Spinal cord (tissue), 9 donors: ENCODE measurements at regions not wholly inside any gene's neighbourhood (a gene's known extent, or its start where the extent isn't known, plus 50 kb on each side); places are given as distances from the start of the nearest gene placed in this dataset.

Source experiments
- DNase-seq, 6 donors: peaks; one replicate each; pipeline versions ENCODE4 v3.0.0 to v3.0.0-alpha.2; 2013 to 2015; ENCODE audit warnings: low spot score in 6 of 6, low read depth in 4 of 6
- H3K27ac ChIP-seq: one replicate; pipeline ENCODE4 v1.5.1; 2013; ENCODE audit warnings: low read depth, low read length, control low read depth
- H3K27me3 ChIP-seq: one replicate; pipeline ENCODE4 v1.6.1; 2013; ENCODE audit warnings: low read length; ENCODE audit not compliant: control insufficient read depth, insufficient read depth
- H3K36me3 ChIP-seq: one replicate; pipeline ENCODE4 v1.6.1; 2013; ENCODE audit warnings: low read length; ENCODE audit not compliant: control insufficient read depth, insufficient read depth
- H3K4me1 ChIP-seq: one replicate; pipeline ENCODE4 v1.6.1; 2013; ENCODE audit warnings: low read length; ENCODE audit not compliant: control insufficient read depth, insufficient read depth
- H3K4me3 ChIP-seq: one replicate; pipeline ENCODE4 v1.5.1; 2013; ENCODE audit warnings: low read depth, low read length, control low read depth
- H3K9me3 ChIP-seq: one replicate; pipeline ENCODE4 v1.6.1; 2013; ENCODE audit warnings: low read length; ENCODE audit not compliant: control insufficient read depth, insufficient read depth
- WGBS: methylation state at CpG from one replicate; pipeline ENCODE4 v1.1.5; 2013; ENCODE audit warnings: missing lambda C conversion rate; ENCODE audit not compliant: insufficient coverage; 5-methylcytosine and 5-hydroxymethylcytosine counted together
- donor health status: healthy.

- no peaks in the 10 kb centered on the region for H3K36me3 ChIP-seq
- H3K9me3 ChIP-seq: no peaks in the 10 kb centered on the region
- H3K4me1 ChIP-seq: peaks cover 22% of the 10 kb centered on the region
- no peak overlapping the region for H3K4me3 ChIP-seq
- H3K27me3 ChIP-seq: no peaks in the 10 kb centered on the region
- peak in 1 of 6 donors; percentile 61 for DNase-seq
- WGBS: 37% methylated on average over 4 of the region's 10 CpGs
- no peak overlapping the region for H3K27ac ChIP-seq
These were observed 239.8 kb upstream of the RAB4A start for GRCh38 chr1:229031061-229031460.

- 81% methylated on average over 5 of the region's 12 CpGs for WGBS
- no peak overlapping the region for H3K27ac ChIP-seq
- H3K36me3 ChIP-seq: no peaks in the 10 kb centered on the region
- H3K27me3 ChIP-seq: no peaks in the 10 kb centered on the region
- no peak overlapping the region for H3K4me3 ChIP-seq
- DNase-seq: no peak
- H3K9me3 ChIP-seq: no peaks in the 10 kb centered on the region
- H3K4me1 ChIP-seq: peaks cover 22% of the 10 kb centered on the region
These were observed 239.2 kb upstream of the RAB4A start for GRCh38 chr1:229031481-229032341.

DNA sequence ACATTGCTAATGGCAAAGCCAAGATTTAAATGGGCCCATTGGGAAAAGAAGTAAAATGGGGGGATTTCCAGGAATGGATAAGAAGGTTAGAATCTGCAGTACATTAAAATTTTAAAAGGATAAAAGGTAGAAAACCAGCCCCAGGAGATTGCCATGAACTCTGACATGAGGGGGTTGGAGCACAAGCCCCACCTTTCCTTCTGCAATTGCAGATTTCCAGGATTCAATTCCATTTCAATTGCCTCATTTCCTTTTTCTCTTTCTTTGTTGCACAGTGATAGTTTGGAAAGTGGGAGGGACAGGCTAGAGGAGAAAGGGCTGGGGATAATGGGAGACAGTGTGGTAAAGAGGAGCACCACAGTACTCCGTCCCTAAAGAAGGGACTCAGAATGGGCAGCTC is 238.5 kb upstream of the RAB4A start:
- H3K27me3 ChIP-seq: no peaks in the 10 kb centered on the region
- no peak overlapping the region for H3K27ac ChIP-seq
- H3K4me1 ChIP-seq: peaks cover 20% of the 10 kb centered on the region
- no peak overlapping the region for H3K4me3 ChIP-seq
- no peaks in the 10 kb centered on the region for H3K36me3 ChIP-seq
- no peak for DNase-seq
- H3K9me3 ChIP-seq: no peaks in the 10 kb centered on the region
- WGBS: 67% methylated on average over 1 of the region's 1 CpG

- Histone ChIP-seq H3K27me3 (no peaks in the 10 kb centered on the region), H3K27ac (no peak overlapping the region), H3K4me1 (peaks cover 15% of the 10 kb centered on the region), H3K9me3 (no peaks in the 10 kb centered on the region), H3K4me3 (no peak overlapping the region), H3K36me3 (no peaks in the 10 kb centered on the region)
- no peak for DNase-seq
- 82% methylated on average over 3 of the region's 4 CpGs for WGBS
These were observed 237.4 kb upstream of the RAB4A start for GRCh38 chr1:229033480-229033879.

DNA sequence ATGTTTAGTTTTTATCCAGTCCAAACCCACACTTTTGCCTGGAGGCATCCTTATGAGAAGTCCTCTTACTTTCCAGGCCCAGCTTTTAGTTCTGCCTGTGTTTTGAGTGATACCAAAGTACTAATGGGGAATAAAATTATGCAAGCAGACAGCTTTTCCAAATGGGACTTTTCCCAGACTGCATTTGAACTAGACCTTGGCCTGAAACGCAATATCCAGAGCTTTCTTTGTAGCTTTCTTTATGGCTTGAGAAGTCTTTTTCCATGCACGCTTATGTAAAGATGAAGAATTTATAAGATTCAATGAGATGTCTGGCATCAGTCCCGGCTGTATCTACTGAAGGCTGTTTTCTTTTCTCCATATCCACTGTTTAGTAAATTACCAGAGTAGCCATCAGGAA is 236.6 kb upstream of the RAB4A start:
- Histone ChIP-seq H3K4me3 (no peak overlapping the region), H3K4me1 (peaks cover 9% of the 10 kb centered on the region), H3K36me3 (no peaks in the 10 kb centered on the region), H3K27me3 (no peaks in the 10 kb centered on the region), H3K27ac (no peak overlapping the region), H3K9me3 (no peaks in the 10 kb centered on the region)
- DNase-seq: peak in 2 of 6 donors; percentile 10 to 26
- whole genome bisulfite sequencing: no CpG with 5 or more reads among the region's 3 CpGs

- H3K4me1 ChIP-seq: peaks cover 9% of the 10 kb centered on the region
- no peak overlapping the region for H3K4me3 ChIP-seq
- WGBS: 71% methylated on average over 1 of the region's 6 CpGs
- H3K9me3 ChIP-seq: no peaks in the 10 kb centered on the region
- DNase-seq: no peak
- H3K36me3 ChIP-seq: no peaks in the 10 kb centered on the region
- H3K27ac ChIP-seq: no peak overlapping the region
- H3K27me3 ChIP-seq: no peaks in the 10 kb centered on the region
These were observed 235.7 kb upstream of the RAB4A start for GRCh38 chr1:229035054-229035747.

DNA sequence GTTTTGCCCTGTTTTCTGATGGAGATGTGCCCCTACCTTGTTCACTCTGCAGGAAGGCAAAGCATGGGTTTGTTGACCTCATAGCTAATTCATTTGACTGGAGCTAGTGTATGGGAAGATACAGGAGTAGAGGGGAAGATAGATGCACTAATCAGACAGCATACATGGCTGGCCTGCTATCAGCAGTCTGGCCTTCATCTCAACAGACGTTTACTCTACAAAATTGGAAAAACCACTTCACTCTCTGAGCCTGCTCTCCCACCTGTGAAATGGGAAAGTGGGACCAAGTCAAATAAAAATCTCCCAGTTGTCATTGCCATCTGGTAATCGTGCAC is 235.2 kb upstream of the RAB4A start:
- Histone ChIP-seq H3K9me3 (no peaks in the 10 kb centered on the region), H3K27ac (no peak overlapping the region), H3K36me3 (no peaks in the 10 kb centered on the region), H3K4me3 (no peak overlapping the region), H3K4me1 (peaks cover 7% of the 10 kb centered on the region), H3K27me3 (no peaks in the 10 kb centered on the region)
- no peak for DNase-seq
- no CpG with 5 or more reads among the region's 2 CpGs for WGBS

GRCh38 chr1:229037806-229038405 is 233.0 kb upstream of the RAB4A start:
- no peaks in the 10 kb centered on the region for H3K4me1 ChIP-seq
- no peak overlapping the region for H3K27ac ChIP-seq
- 96% methylated on average over 3 of the region's 4 CpGs for WGBS
- H3K9me3 ChIP-seq: no peaks in the 10 kb centered on the region
- H3K27me3 ChIP-seq: no peaks in the 10 kb centered on the region
- no peaks in the 10 kb centered on the region for H3K36me3 ChIP-seq
- DNase-seq: no peak
- no peak overlapping the region for H3K4me3 ChIP-seq

- H3K4me3 ChIP-seq: no peak overlapping the region
- H3K27ac ChIP-seq: no peak overlapping the region
- no peaks in the 10 kb centered on the region for H3K27me3 ChIP-seq
- no CpG with 5 or more reads among the region's 6 CpGs for WGBS
- H3K9me3 ChIP-seq: no peaks in the 10 kb centered on the region
- no peaks in the 10 kb centered on the region for H3K36me3 ChIP-seq
- H3K4me1 ChIP-seq: no peaks in the 10 kb centered on the region
- DNase-seq: no peak
These were observed 230.1 kb upstream of the RAB4A start for GRCh38 chr1:229040630-229041358.
